ENCODE measurements at regions not wholly inside any gene's neighbourhood (a gene's known extent, or its start where the extent isn't known, plus 50 kb on each side); places are given as distances from the start of the nearest gene placed in this dataset.
"Not testable (repeated sequence)": the region's sequence is repeated elsewhere in the genome, so short reads cannot be mapped to it uniquely, and the experiment has no call there.

- not testable (repeated sequence) for DNase-seq (ENCODE audit: extremely low read depth in 1 of 2, low read depth in 1 of 2)
Observed at GRCh38 chr10:46792657-46793357, 118.4 kb upstream of the PTPN20 start.

DNA sequence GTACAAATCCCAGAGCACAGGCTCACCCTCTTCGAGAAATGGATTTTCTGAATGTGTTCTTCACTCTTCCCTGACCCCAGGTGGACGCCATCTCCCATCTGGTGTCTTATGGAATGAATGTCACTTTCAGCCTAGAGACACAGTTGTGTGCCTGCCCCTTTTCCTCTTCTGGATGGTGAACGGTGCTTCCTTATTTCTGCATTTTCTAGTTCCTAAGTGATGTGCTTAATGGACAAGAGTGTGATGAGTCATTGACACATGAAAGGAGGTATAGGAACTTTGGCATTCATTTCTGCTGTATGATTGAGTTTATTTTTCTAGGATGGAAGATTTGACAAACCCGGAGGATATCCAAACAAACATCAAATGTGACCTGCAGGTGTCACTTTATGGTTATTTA, 114.9 kb upstream of the PTPN20 start:
- not testable (repeated sequence) for DNase-seq (ENCODE audit: extremely low read depth in 1 of 2, low read depth in 1 of 2)

DNA sequence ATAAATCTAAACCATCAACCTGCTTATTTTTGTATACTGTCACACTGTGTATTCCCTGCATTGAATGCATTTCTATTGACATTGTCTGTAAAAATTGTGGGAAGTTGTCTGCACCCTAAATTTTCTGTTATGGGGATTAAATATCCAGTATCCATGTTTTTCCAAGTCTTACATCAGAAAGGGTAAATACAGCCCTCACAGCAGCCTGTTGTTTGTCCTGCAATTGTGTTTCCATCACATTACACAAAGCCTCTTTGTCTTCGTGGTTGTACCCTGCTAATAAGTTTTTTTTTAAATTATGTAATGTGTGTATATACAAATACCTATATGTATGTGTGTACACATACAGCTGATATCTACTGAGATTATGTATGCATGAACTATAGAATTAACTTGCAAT, 109.2 kb upstream of the PTPN20 start:
- not testable (repeated sequence) for DNase-seq (ENCODE audit: extremely low read depth in 1 of 2, low read depth in 1 of 2)

- not testable (repeated sequence) for DNase-seq (ENCODE audit: extremely low read depth in 1 of 2, low read depth in 1 of 2)
Observed at GRCh38 chr10:46803082-46803481, 108.1 kb upstream of the PTPN20 start.

DNA sequence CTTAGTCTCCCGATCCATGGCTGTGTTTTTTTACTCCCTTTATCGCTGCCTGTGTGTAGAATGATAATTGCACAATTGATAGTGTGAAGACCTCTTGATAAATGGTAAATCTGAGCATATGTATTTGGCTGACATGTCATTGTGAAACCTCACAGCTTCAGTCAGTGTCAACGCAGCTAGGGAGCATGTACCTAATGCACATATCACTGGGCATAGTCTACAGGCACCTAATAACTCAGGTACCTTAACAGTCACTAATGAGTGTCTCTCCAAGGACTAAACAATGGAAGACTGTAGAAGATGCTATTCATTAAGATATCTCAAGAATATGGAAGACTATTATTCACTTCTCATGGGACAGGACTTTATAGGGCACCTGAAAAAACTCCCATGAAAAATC, 101.0 kb upstream of the PTPN20 start:
- not testable (repeated sequence) for DNase-seq (ENCODE audit: extremely low read depth in 1 of 2, low read depth in 1 of 2)

- not testable (repeated sequence) for DNase-seq (ENCODE audit: extremely low read depth in 1 of 2, low read depth in 1 of 2)
Observed at GRCh38 chr10:46816126-46816525, 95.1 kb upstream of the PTPN20 start.

DNA sequence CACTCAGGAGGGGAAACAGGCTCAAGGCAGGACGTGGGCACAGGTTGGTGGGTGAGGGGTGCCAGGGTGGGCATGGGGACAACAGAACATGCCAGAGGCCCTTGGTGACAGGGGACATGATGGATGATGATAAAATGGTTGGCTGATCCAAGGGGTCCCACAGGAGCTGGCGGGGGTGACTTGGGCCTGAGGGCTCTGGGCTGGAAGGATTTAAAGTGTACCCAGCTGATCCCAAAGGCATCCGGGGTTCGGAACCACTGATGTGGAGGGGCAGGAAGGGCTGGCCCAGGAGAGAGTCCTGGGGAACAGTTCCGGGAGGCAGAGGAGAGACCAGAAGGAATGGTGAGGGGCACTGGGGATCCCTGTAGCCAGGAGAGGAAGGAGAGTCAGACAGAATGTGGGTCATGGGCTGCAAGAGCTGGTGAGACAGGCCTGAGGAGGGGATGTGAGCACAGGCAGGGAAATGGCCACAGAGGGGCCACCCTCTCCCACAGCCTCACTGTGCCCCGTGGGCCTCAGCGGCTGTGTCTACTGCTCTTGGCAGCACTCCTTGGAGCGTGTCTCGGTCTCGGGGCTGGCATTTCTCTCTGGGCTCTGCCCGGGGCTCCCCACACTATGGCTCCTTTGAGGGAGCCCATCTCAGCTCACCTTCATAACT, 70.7 kb upstream of the PTPN20 start:
- not testable (repeated sequence) for DNase-seq (ENCODE audit: extremely low read depth in 1 of 2, low read depth in 1 of 2)

DNA sequence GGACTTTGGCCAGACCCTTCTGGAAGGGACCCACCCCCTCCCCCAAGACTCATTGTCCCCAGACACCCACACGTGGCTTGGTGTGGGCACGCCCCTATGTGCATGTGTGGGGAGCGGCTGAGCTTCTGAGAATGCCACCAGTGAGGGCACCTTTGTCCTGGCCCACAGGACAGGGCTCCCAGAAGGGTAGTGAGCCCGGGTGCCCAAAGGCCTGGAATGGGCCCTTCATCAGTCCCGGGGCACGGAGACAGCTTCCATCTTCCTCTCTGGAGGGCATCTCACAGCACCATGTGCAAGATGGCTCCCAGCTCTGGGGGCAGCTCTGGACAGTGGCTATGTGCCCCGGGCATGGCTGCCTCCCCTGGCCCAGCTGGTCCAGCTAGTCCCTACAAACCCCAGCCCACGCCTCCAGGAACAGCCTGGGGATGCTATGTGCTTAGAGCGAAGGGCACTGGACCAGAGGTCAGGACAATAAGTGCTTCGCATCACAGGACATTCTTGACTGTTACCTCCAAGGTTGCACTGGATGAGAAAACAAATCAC, 70.1 kb upstream of the PTPN20 start:
- not testable (repeated sequence) for DNase-seq (ENCODE audit: extremely low read depth in 1 of 2, low read depth in 1 of 2)

DNA sequence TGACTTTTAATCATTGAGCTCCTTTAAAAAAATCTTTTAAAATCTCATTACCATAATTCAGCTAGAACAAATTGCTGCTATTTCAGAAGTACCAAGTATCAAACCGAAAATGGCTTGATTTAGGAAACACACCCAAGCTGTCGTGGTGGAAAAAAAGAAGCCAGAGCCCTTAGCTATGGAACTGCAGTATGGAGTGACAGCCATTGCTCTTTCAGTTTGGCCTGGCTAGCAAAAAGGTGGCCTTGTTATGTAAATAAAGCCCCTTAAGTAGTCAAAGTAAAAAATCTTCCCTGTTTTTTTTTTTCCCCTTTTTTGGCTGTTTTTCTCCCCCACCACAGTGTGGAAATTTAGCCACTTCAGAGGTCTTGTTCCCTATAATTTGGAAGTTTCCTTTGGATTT, 66.0 kb upstream of the PTPN20 start:
- not testable (repeated sequence) for DNase-seq (ENCODE audit: extremely low read depth in 1 of 2, low read depth in 1 of 2)

DNA sequence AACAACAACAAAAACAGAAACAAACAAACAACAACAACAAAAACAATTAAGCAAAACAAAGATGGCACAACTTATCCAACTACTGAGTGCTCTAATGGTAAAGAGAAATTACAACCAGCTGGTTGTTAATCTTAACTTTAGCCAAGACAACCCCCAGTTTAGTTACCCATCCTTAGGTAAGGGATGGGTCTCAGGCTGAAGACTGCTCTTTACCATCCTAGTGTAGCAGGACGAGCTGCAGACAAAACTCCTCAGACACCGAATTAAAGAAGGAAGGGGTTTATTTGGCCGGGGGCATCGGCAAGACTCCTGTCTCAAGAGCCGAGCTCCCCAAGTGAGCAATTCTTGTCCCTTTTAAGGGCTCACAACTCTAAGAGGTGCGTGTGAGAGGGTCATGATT, 65.6 kb upstream of the PTPN20 start:
- not testable (repeated sequence) for DNase-seq (ENCODE audit: extremely low read depth in 1 of 2, low read depth in 1 of 2)

- DNase-seq (ENCODE audit: extremely low read depth in 1 of 2, low read depth in 1 of 2) = not testable (repeated sequence)
Observed at GRCh38 chr10:46860753-46861152, 50.5 kb upstream of the PTPN20 start.
